GM23338 (cell line): ENCODE measurements at regions not wholly inside any gene's neighbourhood (a gene's known extent, or its start where the extent isn't known, plus 50 kb on each side); places are given as distances from the start of the nearest gene placed in this dataset.
A peak's percentile ranks its signal among the peaks of the same experiment; 100 is the strongest.

Experiments
- ATAC-seq: fragments of 200-7000 bp; cut with Tn5 transposase; 3 replicates; pipeline ENCODE4 v1.9.1; 2020
- DNase-seq: peaks from one replicate; pipeline ENCODE4 v3.0.0-alpha.2; 2015; ENCODE audit warnings: low spot score
- H2AFZ ChIP-seq: fragments of 200-600 bp; sonication (generic); 2 replicates; pipeline ENCODE4 v1.8.0; 2016; ENCODE audit warnings: antibody characterized with exemption, mild to moderate bottlenecking, moderate library complexity
- H3F3A ChIP-seq: fragments of 200-600 bp; sonication (generic); replicated peaks from 2 replicates; pipeline ENCODE4 v1.8.0; 2017; ENCODE audit warnings: antibody characterized with exemption, mixed run types, low read depth
- H3K27ac ChIP-seq: fragments of 200-600 bp; sonication (generic); 2 replicates; pipeline ENCODE4 v1.6.1; 2016; ENCODE audit warnings: low read depth
- H3K27me3 ChIP-seq: fragments of 200-600 bp; sonication (generic); 2 replicates; pipeline ENCODE4 v1.8.0; 2016; ENCODE audit warnings: mild to moderate bottlenecking, mixed run types, moderate library complexity; ENCODE audit not compliant: insufficient read depth
- H3K36me3 ChIP-seq: fragments of 200-600 bp; sonication (generic); 2 replicates; pipeline ENCODE4 v1.8.0; 2016; ENCODE audit warnings: mild to moderate bottlenecking; ENCODE audit not compliant: insufficient read depth
- H3K4me1 ChIP-seq: fragments of 200-600 bp; sonication (generic); 2 replicates; pipeline ENCODE4 v1.8.0; 2016; ENCODE audit warnings: mild to moderate bottlenecking, moderate library complexity; ENCODE audit not compliant: insufficient read depth
- H3K4me2 ChIP-seq: fragments of 200-600 bp; sonication (generic); 2 replicates; pipeline ENCODE4 v1.7.1; 2017; ENCODE audit warnings: mixed run types
- H3K4me3 ChIP-seq: fragments of 200-600 bp; sonication (generic); 2 replicates; pipeline ENCODE4 v1.6.1; 2016; ENCODE audit warnings: mixed run types
- H3K79me2 ChIP-seq: fragments of 200-600 bp; sonication (generic); replicated peaks from 2 replicates; pipeline ENCODE4 v1.8.0; 2017; ENCODE audit warnings: mild to moderate bottlenecking; ENCODE audit not compliant: insufficient read depth
- H3K9me2 ChIP-seq: fragments of 200-600 bp; sonication (generic); 2 replicates; pipeline ENCODE4 v1.8.0; 2017; ENCODE audit not compliant: insufficient read depth
- H4K20me1 ChIP-seq: fragments of 200-600 bp; sonication (generic); replicated peaks from 2 replicates; pipeline ENCODE4 v1.8.0; 2017; ENCODE audit warnings: mild to moderate bottlenecking; ENCODE audit not compliant: insufficient read depth
- H3K27ac Mint-ChIP-seq: 2 replicates; pipeline ENCODE4 v1.8.0; 2020; ENCODE audit warnings: inconsistent platforms, mild to moderate bottlenecking, moderate library complexity, mixed read lengths
- H3K27me3 Mint-ChIP-seq: 3 replicates; pipeline ENCODE4 v1.8.0; 2022; ENCODE audit warnings: low read depth, mild to moderate bottlenecking, moderate library complexity, mixed read lengths, inconsistent platforms; ENCODE audit not compliant: insufficient read depth, poor library complexity
- H3K36me3 Mint-ChIP-seq: 3 replicates; pipeline ENCODE4 v1.8.0; 2021; ENCODE audit warnings: low read depth, mild to moderate bottlenecking, inconsistent platforms, moderate library complexity, mixed read lengths
- H3K4me1 Mint-ChIP-seq: 3 replicates; pipeline ENCODE4 v1.8.0; 2020; ENCODE audit warnings: mild to moderate bottlenecking, inconsistent platforms, mixed read lengths
- H3K4me3 Mint-ChIP-seq: 3 replicates; pipeline ENCODE4 v1.8.0; 2021; ENCODE audit warnings: moderate library complexity, mild to moderate bottlenecking, inconsistent platforms, mixed read lengths
- H3K9me3 Mint-ChIP-seq: 3 replicates; pipeline ENCODE4 v1.8.0; 2020; ENCODE audit warnings: moderate library complexity, mild to moderate bottlenecking, inconsistent platforms, mixed read lengths
- CREB1 ChIP-seq: fragments of 250-450 bp; sonication (Bioruptor Pico); IDR thresholded peaks from 2 replicates; pipeline ENCODE4 v1.5.0; 2020; ENCODE audit warnings: low read depth, mild to moderate bottlenecking, moderate library complexity
- EZH2phosphoT487 ChIP-seq: fragments of 200-600 bp; sonication (generic); IDR thresholded peaks from one replicate; pipeline ENCODE4 v1.8.1; 2018; ENCODE audit warnings: antibody characterized with exemption; ENCODE audit not compliant: unreplicated experiment
- NANOG ChIP-seq: IDR thresholded peaks from 2 replicates; pipeline ENCODE4 v1.6.1; 2016; ENCODE audit warnings: antibody characterized with exemption, borderline replicate concordance
- STAT1 ChIP-seq: IDR thresholded peaks from one replicate; pipeline ENCODE4 v1.6.1; 2016; ENCODE audit warnings: antibody characterized with exemption; ENCODE audit not compliant: unreplicated experiment
- ZNF114 ChIP-seq: fragments of 250-450 bp; sonication (Bioruptor Pico); IDR thresholded peaks from 2 replicates; pipeline ENCODE4 v1.5.0; 2020; ENCODE audit warnings: mild to moderate bottlenecking, moderate library complexity
- ZNF331 ChIP-seq: fragments of 250-450 bp; sonication (Bioruptor Pico); IDR thresholded peaks from 2 replicates; pipeline ENCODE4 v1.5.0; 2020; ENCODE audit warnings: low read depth, mild to moderate bottlenecking, moderate library complexity
- TF ChIP-seq, protein P1 (sequence below): IDR thresholded peaks from 2 replicates; pipeline ENCODE4 v1.6.1; 2016; ENCODE audit warnings: antibody characterized with exemption
- TF ChIP-seq, protein P2 (sequence below): fragments of 250-450 bp; sonication (Bioruptor Pico); IDR thresholded peaks from 2 replicates; pipeline ENCODE4 v1.5.0; 2020; ENCODE audit warnings: mild to moderate bottlenecking, moderate library complexity
- TF ChIP-seq, protein P3 (sequence below): IDR thresholded peaks from one replicate; pipeline ENCODE4 v1.6.1; 2018; ENCODE audit warnings: antibody characterized with exemption; ENCODE audit not compliant: unreplicated experiment

DNA sequence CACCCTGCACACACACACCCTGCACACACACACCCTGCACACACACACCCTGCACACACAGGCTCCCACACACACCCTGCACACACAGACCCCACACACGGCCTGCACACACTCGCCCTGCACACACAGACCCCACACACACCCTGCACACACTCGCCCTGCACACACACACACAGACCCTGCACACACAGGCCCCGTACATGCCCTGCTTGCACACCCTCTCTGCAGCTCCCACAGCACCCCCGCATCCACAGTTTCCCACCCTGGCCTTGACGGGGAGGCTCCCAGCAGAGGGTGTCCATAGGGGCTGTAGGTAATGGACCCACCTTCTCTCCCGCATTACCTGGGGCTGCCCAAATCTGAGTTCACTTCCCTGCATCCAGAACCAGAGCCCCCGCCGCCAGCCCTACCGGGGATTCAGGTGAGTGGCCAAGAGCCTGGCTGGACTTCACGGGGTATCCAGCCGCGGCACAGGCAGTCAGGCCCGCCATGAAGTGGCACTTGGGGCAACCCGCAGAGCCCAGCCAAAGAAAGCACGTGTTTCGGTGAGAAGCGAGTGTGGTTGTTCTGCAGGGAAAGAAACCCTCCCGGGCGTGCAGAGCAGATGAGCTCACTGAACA, 88.6 kb upstream of the GPC1 start:
- H3K27ac Mint-ChIP-seq, result peak overlapping the region; percentile 31; the same call in 1 of the 2 replicates
- DNase-seq (no peak), ATAC-seq (no peak)
- H3K4me3 ChIP-seq, result no peak overlapping the region
- H2AFZ ChIP-seq, result no peak overlapping the region
- no peaks in the 10 kb centered on the region for H4K20me1 ChIP-seq
- no peaks in the 10 kb centered on the region for H3K36me3 ChIP-seq
- no peak overlapping the region for H3K27ac ChIP-seq
- no peak overlapping the region for H3K4me3 Mint-ChIP-seq
- peaks cover 1% of the 10 kb centered on the region for H3K27me3 Mint-ChIP-seq
- no peak overlapping the region for H3K4me2 ChIP-seq
- H3K79me2 ChIP-seq, result no peaks in the 10 kb centered on the region
- no peaks in the 10 kb centered on the region for H3K4me1 Mint-ChIP-seq
- H3K9me3 Mint-ChIP-seq, result peaks cover 21% of the 10 kb centered on the region; the same call in 2 of the 3 replicates
- no peaks in the 10 kb centered on the region for H3F3A ChIP-seq
- 0 out of 2 replicates have a peak, but pooled peaks cover 6% of the 10 kb centered on the region for H3K9me2 ChIP-seq
- TF ChIP-seq, protein P1, sequence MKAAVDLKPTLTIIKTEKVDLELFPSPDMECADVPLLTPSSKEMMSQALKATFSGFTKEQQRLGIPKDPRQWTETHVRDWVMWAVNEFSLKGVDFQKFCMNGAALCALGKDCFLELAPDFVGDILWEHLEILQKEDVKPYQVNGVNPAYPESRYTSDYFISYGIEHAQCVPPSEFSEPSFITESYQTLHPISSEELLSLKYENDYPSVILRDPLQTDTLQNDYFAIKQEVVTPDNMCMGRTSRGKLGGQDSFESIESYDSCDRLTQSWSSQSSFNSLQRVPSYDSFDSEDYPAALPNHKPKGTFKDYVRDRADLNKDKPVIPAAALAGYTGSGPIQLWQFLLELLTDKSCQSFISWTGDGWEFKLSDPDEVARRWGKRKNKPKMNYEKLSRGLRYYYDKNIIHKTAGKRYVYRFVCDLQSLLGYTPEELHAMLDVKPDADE, result no peak
- TF ChIP-seq NANOG, result no peak
- no peaks in the 10 kb centered on the region for H3K36me3 Mint-ChIP-seq
- no peaks in the 10 kb centered on the region for H3K27me3 ChIP-seq
- no peaks in the 10 kb centered on the region for H3K4me1 ChIP-seq

DNA sequence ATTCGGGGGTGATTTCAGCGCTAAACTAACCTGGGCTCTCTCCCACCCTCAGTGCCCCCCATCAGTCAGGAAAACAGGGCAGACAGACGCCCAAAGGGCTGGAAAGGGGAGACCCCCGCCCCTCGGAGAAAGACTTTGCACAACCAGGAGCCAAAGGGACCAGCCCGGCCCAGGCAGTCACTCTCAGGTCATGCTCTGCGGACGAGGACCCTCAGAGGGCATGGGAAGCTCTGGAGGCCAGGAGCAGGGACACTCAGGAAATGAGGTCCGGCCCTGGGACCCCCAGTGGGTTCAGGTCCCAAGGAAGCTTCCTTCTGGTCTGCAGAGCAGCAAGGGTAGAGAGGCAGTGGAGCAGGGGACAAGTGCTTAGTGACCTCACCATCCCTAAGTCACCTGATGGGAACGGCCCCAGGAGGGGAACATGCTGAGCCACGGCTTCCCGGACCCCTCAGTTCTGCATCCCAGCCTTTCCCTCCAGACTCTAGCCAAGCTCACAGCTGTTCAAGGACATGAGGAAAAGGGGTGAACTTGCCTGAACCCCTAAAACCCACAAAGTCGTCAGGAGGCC, 88.0 kb upstream of the GPC1 start:
- H3K4me2 ChIP-seq, result no peak overlapping the region
- no peak for DNase-seq
- H3K27me3 ChIP-seq, result no peaks in the 10 kb centered on the region
- Mint-ChIP-seq H3K27me3 (peaks cover 1% of the 10 kb centered on the region), H3K4me1 (no peaks in the 10 kb centered on the region), H3K36me3 (no peaks in the 10 kb centered on the region; the same call in 2 of the 3 replicates), H3K9me3 (peaks cover 21% of the 10 kb centered on the region; the same call in 2 of the 3 replicates), H3K4me3 (no peak overlapping the region), H3K27ac (no peak overlapping the region)
- 0 out of 2 replicates have a peak, but pooled peaks cover 6% of the 10 kb centered on the region for H3K9me2 ChIP-seq
- no peak overlapping the region for H2AFZ ChIP-seq
- no peak overlapping the region for H3K27ac ChIP-seq
- no peaks in the 10 kb centered on the region for H3K4me1 ChIP-seq
- ATAC-seq, result no peak
- H3K36me3 ChIP-seq, result no peaks in the 10 kb centered on the region
- H4K20me1 ChIP-seq, result no peaks in the 10 kb centered on the region
- H3F3A ChIP-seq, result no peaks in the 10 kb centered on the region
- H3K79me2 ChIP-seq, result no peaks in the 10 kb centered on the region
- H3K4me3 ChIP-seq, result no peak overlapping the region
- no peak for TF ChIP-seq STAT1
- TF ChIP-seq CREB1 (CRISPR knock-in tag), result no peak
- TF ChIP-seq, protein P2, sequence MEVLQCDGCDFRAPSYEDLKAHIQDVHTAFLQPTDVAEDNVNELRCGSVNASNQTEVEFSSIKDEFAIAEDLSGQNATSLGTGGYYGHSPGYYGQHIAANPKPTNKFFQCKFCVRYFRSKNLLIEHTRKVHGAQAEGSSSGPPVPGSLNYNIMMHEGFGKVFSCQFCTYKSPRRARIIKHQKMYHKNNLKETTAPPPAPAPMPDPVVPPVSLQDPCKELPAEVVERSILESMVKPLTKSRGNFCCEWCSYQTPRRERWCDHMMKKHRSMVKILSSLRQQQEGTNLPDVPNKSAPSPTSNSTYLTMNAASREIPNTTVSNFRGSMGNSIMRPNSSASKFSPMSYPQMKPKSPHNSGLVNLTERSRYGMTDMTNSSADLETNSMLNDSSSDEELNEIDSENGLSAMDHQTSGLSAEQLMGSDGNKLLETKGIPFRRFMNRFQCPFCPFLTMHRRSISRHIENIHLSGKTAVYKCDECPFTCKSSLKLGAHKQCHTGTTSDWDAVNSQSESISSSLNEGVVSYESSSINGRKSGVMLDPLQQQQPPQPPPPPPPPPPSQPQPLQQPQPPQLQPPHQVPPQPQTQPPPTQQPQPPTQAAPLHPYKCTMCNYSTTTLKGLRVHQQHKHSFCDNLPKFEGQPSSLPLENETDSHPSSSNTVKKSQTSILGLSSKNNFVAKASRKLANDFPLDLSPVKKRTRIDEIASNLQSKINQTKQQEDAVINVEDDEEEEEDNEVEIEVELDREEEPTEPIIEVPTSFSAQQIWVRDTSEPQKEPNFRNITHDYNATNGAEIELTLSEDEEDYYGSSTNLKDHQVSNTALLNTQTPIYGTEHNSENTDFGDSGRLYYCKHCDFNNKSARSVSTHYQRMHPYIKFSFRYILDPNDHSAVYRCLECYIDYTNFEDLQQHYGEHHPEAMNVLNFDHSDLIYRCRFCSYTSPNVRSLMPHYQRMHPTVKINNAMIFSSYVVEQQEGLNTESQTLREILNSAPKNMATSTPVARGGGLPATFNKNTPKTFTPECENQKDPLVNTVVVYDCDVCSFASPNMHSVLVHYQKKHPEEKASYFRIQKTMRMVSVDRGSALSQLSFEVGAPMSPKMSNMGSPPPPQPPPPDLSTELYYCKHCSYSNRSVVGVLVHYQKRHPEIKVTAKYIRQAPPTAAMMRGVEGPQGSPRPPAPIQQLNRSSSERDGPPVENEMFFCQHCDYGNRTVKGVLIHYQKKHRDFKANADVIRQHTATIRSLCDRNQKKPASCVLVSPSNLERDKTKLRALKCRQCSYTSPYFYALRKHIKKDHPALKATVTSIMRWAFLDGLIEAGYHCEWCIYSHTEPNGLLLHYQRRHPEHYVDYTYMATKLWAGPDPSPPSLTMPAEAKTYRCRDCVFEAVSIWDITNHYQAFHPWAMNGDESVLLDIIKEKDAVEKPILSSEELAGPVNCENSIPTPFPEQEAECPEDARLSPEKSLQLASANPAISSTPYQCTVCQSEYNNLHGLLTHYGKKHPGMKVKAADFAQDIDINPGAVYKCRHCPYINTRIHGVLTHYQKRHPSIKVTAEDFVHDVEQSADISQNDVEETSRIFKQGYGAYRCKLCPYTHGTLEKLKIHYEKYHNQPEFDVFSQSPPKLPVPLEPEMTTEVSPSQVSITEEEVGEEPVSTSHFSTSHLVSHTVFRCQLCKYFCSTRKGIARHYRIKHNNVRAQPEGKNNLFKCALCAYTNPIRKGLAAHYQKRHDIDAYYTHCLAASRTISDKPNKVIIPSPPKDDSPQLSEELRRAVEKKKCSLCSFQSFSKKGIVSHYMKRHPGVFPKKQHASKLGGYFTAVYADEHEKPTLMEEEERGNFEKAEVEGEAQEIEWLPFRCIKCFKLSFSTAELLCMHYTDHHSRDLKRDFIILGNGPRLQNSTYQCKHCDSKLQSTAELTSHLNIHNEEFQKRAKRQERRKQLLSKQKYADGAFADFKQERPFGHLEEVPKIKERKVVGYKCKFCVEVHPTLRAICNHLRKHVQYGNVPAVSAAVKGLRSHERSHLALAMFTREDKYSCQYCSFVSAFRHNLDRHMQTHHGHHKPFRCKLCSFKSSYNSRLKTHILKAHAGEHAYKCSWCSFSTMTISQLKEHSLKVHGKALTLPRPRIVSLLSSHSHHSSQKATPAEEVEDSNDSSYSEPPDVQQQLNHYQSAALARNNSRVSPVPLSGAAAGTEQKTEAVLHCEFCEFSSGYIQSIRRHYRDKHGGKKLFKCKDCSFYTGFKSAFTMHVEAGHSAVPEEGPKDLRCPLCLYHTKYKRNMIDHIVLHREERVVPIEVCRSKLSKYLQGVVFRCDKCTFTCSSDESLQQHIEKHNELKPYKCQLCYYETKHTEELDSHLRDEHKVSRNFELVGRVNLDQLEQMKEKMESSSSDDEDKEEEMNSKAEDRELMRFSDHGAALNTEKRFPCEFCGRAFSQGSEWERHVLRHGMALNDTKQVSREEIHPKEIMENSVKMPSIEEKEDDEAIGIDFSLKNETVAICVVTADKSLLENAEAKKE (CRISPR knock-in tag), result no peak
- TF ChIP-seq EZH2phosphoT487, result no peak
- TF ChIP-seq ZNF114 (CRISPR knock-in tag), result no peak
- TF ChIP-seq, protein P3, sequence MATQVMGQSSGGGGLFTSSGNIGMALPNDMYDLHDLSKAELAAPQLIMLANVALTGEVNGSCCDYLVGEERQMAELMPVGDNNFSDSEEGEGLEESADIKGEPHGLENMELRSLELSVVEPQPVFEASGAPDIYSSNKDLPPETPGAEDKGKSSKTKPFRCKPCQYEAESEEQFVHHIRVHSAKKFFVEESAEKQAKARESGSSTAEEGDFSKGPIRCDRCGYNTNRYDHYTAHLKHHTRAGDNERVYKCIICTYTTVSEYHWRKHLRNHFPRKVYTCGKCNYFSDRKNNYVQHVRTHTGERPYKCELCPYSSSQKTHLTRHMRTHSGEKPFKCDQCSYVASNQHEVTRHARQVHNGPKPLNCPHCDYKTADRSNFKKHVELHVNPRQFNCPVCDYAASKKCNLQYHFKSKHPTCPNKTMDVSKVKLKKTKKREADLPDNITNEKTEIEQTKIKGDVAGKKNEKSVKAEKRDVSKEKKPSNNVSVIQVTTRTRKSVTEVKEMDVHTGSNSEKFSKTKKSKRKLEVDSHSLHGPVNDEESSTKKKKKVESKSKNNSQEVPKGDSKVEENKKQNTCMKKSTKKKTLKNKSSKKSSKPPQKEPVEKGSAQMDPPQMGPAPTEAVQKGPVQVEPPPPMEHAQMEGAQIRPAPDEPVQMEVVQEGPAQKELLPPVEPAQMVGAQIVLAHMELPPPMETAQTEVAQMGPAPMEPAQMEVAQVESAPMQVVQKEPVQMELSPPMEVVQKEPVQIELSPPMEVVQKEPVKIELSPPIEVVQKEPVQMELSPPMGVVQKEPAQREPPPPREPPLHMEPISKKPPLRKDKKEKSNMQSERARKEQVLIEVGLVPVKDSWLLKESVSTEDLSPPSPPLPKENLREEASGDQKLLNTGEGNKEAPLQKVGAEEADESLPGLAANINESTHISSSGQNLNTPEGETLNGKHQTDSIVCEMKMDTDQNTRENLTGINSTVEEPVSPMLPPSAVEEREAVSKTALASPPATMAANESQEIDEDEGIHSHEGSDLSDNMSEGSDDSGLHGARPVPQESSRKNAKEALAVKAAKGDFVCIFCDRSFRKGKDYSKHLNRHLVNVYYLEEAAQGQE, result no peak
- TF ChIP-seq, protein P1, result no peak
- TF ChIP-seq ZNF331 (CRISPR knock-in tag), result no peak
